OCI-LY3 (cell line): ENCODE measurements at regions not wholly inside any gene's neighbourhood (a gene's known extent, or its start where the extent isn't known, plus 50 kb on each side); places are given as distances from the start of the nearest gene placed in this dataset.

Source experiments
- EZH2phosphoT487 ChIP-seq: fragments of 200-600 bp; shearing (Covaris generic); IDR thresholded peaks from 2 replicates; pipeline ENCODE4 v1.6.1; 2018; ENCODE audit warnings: antibody characterized with exemption, mixed run types, low read depth
- TF ChIP-seq, protein P1 (sequence below): fragments of 200-600, 300-600 bp; sonication (generic); IDR thresholded peaks from 2 replicates; pipeline ENCODE4 v1.5.1; 2014; ENCODE audit warnings: antibody characterized with exemption, low read length, low read depth

DNA sequence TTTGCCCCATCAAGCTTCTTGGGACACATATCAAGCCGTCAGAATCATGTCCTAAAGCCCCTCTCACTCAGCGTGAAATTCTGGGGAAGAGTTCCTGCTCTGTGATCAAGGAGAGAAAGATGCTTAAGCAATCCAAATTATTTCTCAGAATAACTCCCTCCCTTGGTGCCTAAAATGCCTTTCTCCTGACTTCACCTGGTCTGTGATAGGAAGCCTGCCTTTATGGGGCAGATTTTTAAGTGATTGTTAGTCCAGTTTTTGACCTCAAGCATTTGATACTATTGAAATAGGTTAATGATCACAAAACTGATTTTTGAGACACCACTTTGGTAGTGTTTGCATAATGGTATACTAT lies 76.4 kb upstream of the MAGI2 start:
- TF ChIP-seq, protein P1, sequence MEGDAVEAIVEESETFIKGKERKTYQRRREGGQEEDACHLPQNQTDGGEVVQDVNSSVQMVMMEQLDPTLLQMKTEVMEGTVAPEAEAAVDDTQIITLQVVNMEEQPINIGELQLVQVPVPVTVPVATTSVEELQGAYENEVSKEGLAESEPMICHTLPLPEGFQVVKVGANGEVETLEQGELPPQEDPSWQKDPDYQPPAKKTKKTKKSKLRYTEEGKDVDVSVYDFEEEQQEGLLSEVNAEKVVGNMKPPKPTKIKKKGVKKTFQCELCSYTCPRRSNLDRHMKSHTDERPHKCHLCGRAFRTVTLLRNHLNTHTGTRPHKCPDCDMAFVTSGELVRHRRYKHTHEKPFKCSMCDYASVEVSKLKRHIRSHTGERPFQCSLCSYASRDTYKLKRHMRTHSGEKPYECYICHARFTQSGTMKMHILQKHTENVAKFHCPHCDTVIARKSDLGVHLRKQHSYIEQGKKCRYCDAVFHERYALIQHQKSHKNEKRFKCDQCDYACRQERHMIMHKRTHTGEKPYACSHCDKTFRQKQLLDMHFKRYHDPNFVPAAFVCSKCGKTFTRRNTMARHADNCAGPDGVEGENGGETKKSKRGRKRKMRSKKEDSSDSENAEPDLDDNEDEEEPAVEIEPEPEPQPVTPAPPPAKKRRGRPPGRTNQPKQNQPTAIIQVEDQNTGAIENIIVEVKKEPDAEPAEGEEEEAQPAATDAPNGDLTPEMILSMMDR = no peak
- no peak for TF ChIP-seq EZH2phosphoT487
